ENCODE measurements at regions not wholly inside any gene's neighbourhood (a gene's known extent, or its start where the extent isn't known, plus 50 kb on each side); places are given as distances from the start of the nearest gene placed in this dataset.

DNA sequence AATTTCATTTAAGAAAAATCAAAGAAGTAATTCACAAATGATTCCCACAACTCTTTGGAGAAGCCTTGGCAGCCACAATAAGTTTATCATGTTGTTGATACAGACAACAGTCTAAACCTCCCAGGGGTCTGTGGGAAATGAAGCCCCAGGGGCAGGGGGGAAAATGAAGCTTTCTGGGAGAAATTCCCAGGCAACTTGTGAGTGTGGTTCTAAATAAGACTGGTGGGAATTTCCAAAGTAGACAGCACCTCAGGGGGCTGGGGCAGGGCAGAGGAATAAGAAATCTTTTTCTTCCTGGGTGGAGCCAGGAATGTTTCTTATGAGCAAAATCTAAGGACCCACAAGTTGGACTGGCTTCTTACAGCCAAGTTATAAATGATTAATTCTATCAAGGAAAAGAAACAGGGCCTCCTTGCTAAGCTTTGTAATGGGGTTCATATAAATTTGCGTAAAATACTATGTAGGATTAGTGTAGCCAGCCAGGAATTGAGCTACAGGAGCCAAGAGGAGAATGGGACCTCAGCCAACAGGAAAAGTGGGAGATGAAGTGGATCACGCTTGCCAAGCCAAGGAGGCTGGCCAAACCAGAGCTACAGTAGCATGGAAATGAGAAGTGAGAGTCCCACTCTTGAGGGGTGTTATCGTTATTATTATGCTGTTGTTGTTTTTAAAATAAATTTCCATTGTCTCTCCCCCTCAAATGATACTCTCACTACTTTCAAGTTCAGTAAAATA, 182.9 kb upstream of the FAR2 start:
- ATAC-seq (peak in 2 of 4 donors; percentile 35 to 52), DNase-seq (no peak)
- H3K27me3 ChIP-seq: no peaks in the 10 kb centered on the region
- H3K27ac ChIP-seq: no peak overlapping the region
- 31% methylated on average over 3 of the region's 3 CpGs for WGBS (ENCODE audit: insufficient coverage, low coverage, low lambda C conversion rate, missing lambda C conversion rate)
- H3K36me3 ChIP-seq: no peaks in the 10 kb centered on the region
- H3K9me3 ChIP-seq: no peaks in the 10 kb centered on the region
- intact Hi-C loops (cut with DNase I): no loop called here
- H3K4me3 ChIP-seq: no peak overlapping the region
- no peaks in the 10 kb centered on the region for H3K4me1 ChIP-seq
- no peak for TF ChIP-seq POLR2A (IDR thresholded peaks at IDR 0.05)
- TF ChIP-seq, protein P1, sequence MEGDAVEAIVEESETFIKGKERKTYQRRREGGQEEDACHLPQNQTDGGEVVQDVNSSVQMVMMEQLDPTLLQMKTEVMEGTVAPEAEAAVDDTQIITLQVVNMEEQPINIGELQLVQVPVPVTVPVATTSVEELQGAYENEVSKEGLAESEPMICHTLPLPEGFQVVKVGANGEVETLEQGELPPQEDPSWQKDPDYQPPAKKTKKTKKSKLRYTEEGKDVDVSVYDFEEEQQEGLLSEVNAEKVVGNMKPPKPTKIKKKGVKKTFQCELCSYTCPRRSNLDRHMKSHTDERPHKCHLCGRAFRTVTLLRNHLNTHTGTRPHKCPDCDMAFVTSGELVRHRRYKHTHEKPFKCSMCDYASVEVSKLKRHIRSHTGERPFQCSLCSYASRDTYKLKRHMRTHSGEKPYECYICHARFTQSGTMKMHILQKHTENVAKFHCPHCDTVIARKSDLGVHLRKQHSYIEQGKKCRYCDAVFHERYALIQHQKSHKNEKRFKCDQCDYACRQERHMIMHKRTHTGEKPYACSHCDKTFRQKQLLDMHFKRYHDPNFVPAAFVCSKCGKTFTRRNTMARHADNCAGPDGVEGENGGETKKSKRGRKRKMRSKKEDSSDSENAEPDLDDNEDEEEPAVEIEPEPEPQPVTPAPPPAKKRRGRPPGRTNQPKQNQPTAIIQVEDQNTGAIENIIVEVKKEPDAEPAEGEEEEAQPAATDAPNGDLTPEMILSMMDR (IDR thresholded peaks at IDR 0.05): no peak

GRCh38 chr12:28967426-28967825, 181.7 kb upstream of the FAR2 start:
- DNase-seq: no peak
- H3K4me3 ChIP-seq: no peak overlapping the region
- intact Hi-C loops (cut with DNase I): no loop called here
- TF ChIP-seq, protein P1 (IDR thresholded peaks at IDR 0.05): no peak
- TF ChIP-seq POLR2A (IDR thresholded peaks at IDR 0.05): no peak
- no peaks in the 10 kb centered on the region for H3K9me3 ChIP-seq
- 80% methylated on average over 3 of the region's 8 CpGs for WGBS (ENCODE audit: insufficient coverage, low coverage, low lambda C conversion rate, missing lambda C conversion rate)
- ATAC-seq: no peak
- no peak overlapping the region for H3K27ac ChIP-seq
- no peaks in the 10 kb centered on the region for H3K27me3 ChIP-seq
- no peaks in the 10 kb centered on the region for H3K4me1 ChIP-seq
- no peaks in the 10 kb centered on the region for H3K36me3 ChIP-seq

- no peak for ATAC-seq
- H3K9me3 ChIP-seq: no peaks in the 10 kb centered on the region
- no peaks in the 10 kb centered on the region for H3K36me3 ChIP-seq
- H3K27ac ChIP-seq: no peak overlapping the region
- intact Hi-C loops (cut with DNase I): no loop called here
- H3K4me3 ChIP-seq: no peak overlapping the region
- no peaks in the 10 kb centered on the region for H3K4me1 ChIP-seq
- no peak for DNase-seq
- TF ChIP-seq, protein P1 (IDR thresholded peaks at IDR 0.05): no peak
- no peak for TF ChIP-seq POLR2A (IDR thresholded peaks at IDR 0.05)
- H3K27me3 ChIP-seq: no peaks in the 10 kb centered on the region
- 46% methylated on average over 2 of the region's 2 CpGs for WGBS (ENCODE audit: insufficient coverage, low coverage, low lambda C conversion rate, missing lambda C conversion rate)
Observed at GRCh38 chr12:28973491-28973890, 175.6 kb upstream of the FAR2 start.

DNA sequence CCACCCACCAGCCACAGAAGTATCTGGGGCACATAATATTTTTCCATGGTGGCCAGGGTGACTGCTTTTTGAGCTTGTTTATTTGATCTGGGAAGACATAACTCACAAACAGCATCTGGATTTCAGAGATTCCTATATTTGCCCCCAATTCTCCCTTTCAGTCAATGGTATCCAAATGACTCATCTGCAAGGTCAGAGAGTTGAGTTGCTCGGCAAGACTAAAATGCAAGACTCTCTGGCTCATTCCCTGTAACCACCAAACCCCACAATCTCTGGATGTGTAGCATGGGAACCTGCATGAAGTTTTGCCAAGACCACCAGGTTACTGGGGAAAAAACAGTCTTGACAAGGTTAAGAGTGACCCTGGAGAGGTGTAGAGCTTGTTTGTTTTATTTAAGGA, 174.9 kb upstream of the FAR2 start:
- Histone ChIP-seq H3K27me3 (no peaks in the 10 kb centered on the region), H3K9me3 (no peaks in the 10 kb centered on the region), H3K36me3 (no peaks in the 10 kb centered on the region), H3K27ac (no peak overlapping the region), H3K4me3 (no peak overlapping the region), H3K4me1 (no peaks in the 10 kb centered on the region)
- no peak for ATAC-seq
- DNase-seq: no peak
- TF ChIP-seq, protein P1 (IDR thresholded peaks at IDR 0.05): no peak
- no peak for TF ChIP-seq POLR2A (IDR thresholded peaks at IDR 0.05)
- intact Hi-C loops (cut with DNase I): no loop called here
- 50% methylated on average over 1 of the region's 1 CpG for WGBS (ENCODE audit: insufficient coverage, low coverage, low lambda C conversion rate, missing lambda C conversion rate)

All from right lobe of liver (tissue), 6 donors.